ENCODE measurements at regions not wholly inside any gene's neighbourhood (a gene's known extent, or its start where the extent isn't known, plus 50 kb on each side); places are given as distances from the start of the nearest gene placed in this dataset.

- TF ChIP-seq CTCF (IDR thresholded peaks at IDR 0.05; ENCODE audit: borderline replicate concordance, control extremely low read depth, extremely low read depth, insufficient read depth, missing control alignments): no peak
- DNase-seq (ENCODE audit: low spot score): no peak
- in situ Hi-C loops (cut with MboI; ENCODE audit: low sequenced_read_pairs, unreplicated experiment): no loop called here
Measured at GRCh38 chr1:188249811-188250210, 1421.1 kb downstream of the PLA2G4A start.

- DNase-seq (ENCODE audit: low spot score): no peak
- no peak for TF ChIP-seq CTCF (IDR thresholded peaks at IDR 0.05; ENCODE audit: borderline replicate concordance, control extremely low read depth, extremely low read depth, insufficient read depth, missing control alignments)
- in situ Hi-C loops (cut with MboI; ENCODE audit: low sequenced_read_pairs, unreplicated experiment): no loop called here
Measured at GRCh38 chr1:188251036-188251435, 1422.3 kb downstream of the PLA2G4A start.

GRCh38 chr1:188261849-188262248 is 1433.1 kb downstream of the PLA2G4A start:
- DNase-seq (ENCODE audit: low spot score): no peak
- in situ Hi-C loops (cut with MboI; ENCODE audit: low sequenced_read_pairs, unreplicated experiment): no loop called here
- TF ChIP-seq CTCF (IDR thresholded peaks at IDR 0.05; ENCODE audit: borderline replicate concordance, control extremely low read depth, extremely low read depth, insufficient read depth, missing control alignments): no peak

DNA sequence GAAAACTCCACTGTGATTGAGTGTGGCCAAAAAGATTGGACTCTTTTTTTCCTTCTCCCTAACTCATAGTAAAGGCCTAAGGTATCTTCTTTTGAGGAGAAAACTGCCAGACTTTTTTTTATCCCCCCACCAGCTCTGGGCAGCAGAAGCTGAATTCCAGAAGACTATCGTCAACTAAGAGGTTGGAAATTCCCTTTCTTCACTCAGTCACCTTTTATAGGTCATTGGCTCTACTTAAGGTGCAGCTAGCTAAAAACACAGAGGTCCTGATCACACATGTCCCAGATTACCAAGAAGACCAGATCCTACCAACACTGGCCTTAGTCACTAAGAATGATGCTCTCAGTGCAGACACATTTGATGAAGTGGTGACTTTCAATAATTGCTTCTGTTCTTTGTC is 1441.2 kb downstream of the PLA2G4A start:
- in situ Hi-C loops (cut with MboI; ENCODE audit: low sequenced_read_pairs, unreplicated experiment): no loop called here
- DNase-seq (ENCODE audit: low spot score): no peak
- TF ChIP-seq CTCF (IDR thresholded peaks at IDR 0.05; ENCODE audit: borderline replicate concordance, control extremely low read depth, extremely low read depth, insufficient read depth, missing control alignments): no peak

GRCh38 chr1:188270497-188270896 is 1441.7 kb downstream of the PLA2G4A start:
- TF ChIP-seq CTCF (IDR thresholded peaks at IDR 0.05; ENCODE audit: borderline replicate concordance, control extremely low read depth, extremely low read depth, insufficient read depth, missing control alignments): no peak
- no peak for DNase-seq (ENCODE audit: low spot score)
- in situ Hi-C loops (cut with MboI; ENCODE audit: low sequenced_read_pairs, unreplicated experiment): no loop called here

GRCh38 chr1:188277771-188278170 is 1449.0 kb downstream of the PLA2G4A start:
- in situ Hi-C loops (cut with MboI; ENCODE audit: low sequenced_read_pairs, unreplicated experiment): no loop called here
- no peak for TF ChIP-seq CTCF (IDR thresholded peaks at IDR 0.05; ENCODE audit: borderline replicate concordance, control extremely low read depth, extremely low read depth, insufficient read depth, missing control alignments)
- no peak for DNase-seq (ENCODE audit: low spot score)

DNA sequence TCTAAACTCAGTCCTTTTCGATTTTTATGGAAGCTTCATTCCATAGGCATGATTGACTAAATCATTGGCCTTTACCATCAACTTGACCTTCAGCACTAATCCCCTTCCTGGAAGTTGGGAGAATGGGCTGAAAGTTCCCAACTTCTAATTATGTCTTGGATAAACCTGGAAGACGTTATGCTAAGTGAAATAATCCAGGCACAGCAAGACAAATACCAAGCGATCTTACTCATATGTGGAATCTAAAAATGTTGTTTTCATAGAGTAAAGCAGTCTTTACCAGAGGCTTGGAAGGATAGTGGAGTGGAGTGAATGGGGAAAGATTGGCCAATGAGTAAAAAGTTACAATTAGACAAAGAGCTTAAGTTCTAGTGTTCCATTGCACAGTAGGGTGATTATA is 1453.2 kb downstream of the PLA2G4A start:
- in situ Hi-C loops (cut with MboI; ENCODE audit: low sequenced_read_pairs, unreplicated experiment): no loop called here
- TF ChIP-seq CTCF (IDR thresholded peaks at IDR 0.05; ENCODE audit: borderline replicate concordance, control extremely low read depth, extremely low read depth, insufficient read depth, missing control alignments): no peak
- no peak for DNase-seq (ENCODE audit: low spot score)

All from GM13976 (cell line).